ENCODE measurements at regions not wholly inside any gene's neighbourhood (a gene's known extent, or its start where the extent isn't known, plus 50 kb on each side); places are given as distances from the start of the nearest gene placed in this dataset.
A peak's percentile ranks its signal among the peaks of the same experiment; 100 is the strongest.
"Not testable (repeated sequence)": the region's sequence is repeated elsewhere in the genome, so short reads cannot be mapped to it uniquely, and the experiment has no call there.

DNA sequence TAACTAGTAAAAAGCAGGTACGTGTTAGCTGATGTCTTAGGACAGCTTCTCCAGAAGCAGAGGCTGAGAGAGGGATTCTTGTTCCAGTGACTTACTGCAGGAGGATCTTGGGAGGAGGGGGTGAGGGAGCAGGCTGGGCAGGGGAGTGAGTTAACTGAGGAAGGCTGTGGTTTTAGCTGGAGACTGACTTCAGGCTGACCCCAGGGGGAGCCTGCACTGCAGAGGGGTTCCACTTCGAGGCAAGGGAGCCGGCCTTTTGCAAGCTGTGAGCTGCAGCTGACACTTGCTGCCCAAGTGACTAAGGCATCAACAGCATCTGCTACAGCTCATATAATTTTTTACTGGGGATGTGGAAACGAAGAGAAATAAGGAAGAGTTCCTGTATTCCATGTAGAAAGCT, 50.4 kb upstream of the SOD1 start:
- DNase-seq: no peak

DNA sequence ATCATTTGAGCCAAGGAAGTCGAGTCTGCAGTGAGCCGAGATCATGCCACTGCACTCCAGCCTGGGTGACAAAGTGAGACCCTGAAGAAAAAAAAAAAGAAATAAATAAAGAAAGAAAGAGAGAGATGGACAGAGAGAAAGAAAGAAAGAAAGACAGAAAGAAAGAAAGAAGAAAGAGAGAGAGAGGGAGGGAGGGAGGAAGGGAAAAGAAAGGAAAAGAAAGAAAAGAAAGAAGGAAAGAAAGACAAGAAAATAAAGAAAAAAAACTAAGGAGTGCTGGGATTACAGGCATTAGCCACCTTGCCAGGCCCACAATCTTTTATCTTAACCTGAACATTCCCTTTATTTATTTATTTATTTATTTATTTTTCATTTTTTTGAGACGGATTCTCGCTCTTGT, 51.7 kb upstream of the SOD1 start:
- DNase-seq: no peak

- no peak for DNase-seq
Observed at GRCh38 chr21:31606081-31606874, 53.2 kb upstream of the SOD1 start.

DNA sequence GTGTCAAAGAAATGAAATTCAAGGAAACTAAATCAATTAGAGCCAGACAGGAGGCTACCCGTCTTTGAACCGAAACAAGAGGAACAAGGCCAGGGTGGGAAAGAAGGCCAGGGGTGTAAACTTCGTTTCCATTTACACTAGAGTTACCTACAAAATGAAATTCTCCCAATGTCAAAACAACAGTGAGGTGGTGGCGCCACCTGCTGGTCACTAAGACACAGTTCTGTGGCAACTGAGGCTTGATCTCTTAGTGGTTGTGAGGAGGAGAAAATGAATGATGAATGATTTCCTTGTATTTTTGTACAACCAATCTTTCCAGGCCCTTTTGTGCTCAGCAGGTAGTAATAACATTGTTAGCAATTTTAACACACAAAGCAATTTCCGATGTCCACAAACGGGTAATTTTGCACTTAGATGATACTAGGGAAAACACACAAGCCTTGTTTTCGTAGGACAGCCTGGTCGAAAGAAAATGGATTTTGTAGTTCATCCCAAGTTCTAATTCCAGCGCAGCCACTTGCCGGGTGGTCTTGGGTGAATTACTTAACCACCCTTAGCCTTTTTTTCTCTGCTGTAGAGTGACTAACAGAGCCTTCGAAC, 54.8 kb upstream of the SOD1 start:
- peak; percentile 67 for DNase-seq

DNA sequence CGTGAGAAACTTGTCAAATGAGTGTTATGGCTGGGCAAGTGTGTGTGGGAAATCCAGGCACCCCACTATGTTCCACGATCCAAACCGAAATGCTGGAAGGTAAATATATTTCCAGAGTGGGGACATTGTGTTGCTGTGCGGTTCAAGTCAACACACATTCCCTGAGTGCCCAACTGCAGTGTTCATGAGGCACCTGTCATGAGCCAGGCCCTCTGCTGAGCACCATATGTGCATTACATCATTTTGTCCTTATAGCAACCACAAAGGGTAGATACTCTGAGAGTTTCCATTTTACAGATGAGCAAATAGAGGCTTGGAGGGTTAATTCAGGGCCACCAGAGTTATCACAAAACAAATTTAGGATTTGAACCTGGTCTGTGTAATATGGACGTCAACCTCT, 59.9 kb upstream of the SOD1 start:
- no peak for DNase-seq

DNA sequence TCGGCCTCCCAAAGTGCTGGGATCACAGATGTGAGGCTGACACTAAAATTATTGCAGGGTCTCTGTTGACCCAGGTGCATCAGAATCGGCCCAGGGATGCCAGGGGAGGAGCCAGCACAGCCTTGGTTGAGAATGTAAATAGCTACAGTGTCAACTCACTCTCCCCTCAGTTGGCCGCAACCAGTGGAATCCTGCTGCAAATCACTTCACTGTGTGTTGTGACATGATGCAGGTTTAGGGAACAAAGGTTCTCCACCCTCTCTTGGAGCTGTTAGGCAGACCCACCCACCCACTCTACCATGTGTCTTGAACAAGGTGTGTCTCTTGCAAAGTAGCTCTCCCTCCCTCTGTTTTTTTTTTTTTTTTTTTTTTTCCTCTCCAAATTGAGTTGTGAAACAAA, 60.5 kb upstream of the SOD1 start:
- DNase-seq: no peak

DNA sequence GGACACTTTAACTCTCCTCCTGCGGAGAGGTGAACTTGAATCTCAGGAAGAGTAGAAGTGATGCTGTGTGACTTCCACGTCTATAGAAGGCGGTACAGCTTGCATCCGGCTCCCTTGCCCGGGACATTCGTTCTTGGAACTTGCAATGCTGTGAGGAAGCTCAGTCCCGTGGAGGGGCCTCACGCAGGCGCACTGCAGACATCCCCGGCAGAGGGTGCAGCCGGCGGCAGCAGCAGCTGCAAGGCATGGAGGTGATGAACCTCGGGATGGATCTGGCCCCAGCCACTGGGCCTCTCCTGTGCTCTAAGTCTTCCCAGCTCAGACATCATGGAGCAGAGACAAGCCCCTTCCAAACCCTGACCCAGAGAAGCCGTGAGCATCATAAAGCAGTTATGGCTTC, 61.8 kb upstream of the SOD1 start:
- no peak for DNase-seq

- no peak for DNase-seq
Observed at GRCh38 chr21:31596055-31596454, 63.4 kb upstream of the SOD1 start.

- DNase-seq: no peak
Observed at GRCh38 chr21:31594726-31595125, 64.8 kb upstream of the SOD1 start.

DNA sequence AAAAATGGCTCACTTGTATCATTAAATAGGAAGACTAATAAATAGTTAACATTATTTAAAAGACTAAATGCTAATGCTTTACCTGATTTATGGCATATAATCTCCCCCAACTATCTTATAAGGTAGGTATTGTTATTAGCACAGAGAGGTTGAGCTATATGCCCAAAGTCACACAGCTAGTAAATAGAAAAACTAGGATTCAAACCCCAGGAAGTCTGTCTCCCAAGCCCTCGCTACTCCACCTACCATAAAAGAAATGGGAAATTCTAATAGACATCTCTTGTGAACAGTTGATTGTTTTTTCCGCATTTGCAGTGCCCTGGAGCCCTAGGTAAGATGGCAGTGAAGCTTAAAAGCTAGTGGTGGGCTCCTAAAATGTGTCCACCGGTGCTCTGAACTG, 65.2 kb upstream of the SOD1 start:
- DNase-seq: no peak

DNA sequence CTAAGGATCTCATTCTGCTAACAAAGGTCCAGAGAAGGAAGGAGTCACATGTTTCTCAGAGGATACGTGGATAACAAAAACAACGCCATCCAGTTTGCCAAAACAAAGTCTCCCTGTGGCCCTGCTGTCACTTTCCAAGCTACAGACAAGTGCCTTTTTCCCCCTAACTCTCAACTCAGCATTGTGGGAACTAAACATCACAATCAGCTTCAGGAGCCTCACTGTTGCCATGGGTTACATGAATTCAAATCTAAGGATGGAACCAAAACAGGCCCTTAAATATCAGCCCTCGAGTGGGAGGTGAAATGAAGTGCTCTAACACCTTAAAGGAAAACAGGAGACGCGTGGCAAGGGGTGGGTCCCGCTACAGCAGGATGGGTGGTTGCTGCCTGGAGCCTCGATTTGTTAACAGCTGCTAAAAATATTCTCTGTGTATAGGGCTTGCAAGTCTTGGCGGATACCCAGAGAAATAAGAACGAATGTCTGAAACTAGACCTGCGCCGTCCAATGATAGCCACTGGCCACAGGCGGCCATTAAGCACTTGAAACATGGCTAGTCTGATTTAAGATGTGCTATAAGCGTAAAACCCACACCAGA, 66.4 kb upstream of the SOD1 start:
- no peak for DNase-seq

DNA sequence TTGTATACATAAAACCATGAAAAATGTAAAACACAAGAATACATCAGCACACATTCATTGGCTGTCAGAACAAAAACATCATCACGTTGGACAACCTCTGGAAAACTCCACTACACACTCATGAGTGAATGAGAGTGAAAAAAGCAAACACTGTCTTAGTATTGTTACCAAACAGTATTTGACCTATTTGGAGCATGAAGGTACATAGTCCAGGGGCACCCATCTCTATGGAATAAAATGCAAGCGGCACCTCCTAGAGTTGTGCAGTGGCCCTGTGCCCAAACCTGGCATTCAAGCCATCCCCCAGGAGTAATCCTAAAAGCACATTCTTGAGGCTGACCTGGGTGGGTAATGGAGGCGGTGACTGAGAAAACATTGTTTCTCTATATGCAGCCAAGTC, 67.0 kb upstream of the SOD1 start:
- no peak for DNase-seq

- no peak for DNase-seq
Observed at GRCh38 chr21:31589820-31590219, 69.7 kb upstream of the SOD1 start.

- DNase-seq: no peak
Observed at GRCh38 chr21:31586118-31586517, 73.4 kb upstream of the SOD1 start.

DNA sequence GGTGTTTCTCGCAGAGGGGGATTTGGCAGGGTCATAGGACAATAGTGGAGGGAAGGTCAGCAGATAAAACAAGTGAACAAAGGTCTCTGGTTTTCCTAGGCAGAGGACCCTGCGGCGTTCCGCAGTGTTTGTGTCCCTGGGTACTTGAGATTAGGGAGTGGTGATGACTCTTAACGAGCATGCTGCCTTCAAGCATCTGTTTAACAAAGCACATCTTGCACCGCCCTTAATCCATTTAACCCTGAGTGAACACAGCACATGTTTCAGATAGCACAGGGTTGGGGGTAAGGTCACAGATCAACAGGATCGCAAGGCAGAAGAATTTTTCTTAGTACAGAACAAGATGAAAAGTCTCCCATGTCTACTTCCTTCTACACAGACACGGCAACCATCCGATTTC, 75.6 kb upstream of the SOD1 start:
- not testable (repeated sequence) for DNase-seq

DNA sequence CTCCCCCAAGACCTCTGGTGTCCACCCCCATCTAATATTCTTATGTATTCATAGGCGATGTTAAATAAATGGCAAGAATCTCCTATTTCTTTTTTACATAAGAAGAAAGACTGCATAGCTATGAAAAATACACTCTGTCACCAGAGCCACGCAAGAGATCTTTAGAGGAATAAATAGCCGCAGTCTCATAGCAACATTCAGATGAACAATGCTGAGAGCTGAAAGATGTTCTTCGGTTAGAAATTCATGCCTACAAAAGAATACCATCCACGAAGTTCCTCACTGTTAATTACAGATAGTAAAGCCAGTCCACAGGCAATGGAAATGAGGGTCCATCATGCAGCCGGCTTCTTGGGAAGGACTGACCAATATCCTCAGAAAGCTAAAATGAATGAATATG, 76.0 kb upstream of the SOD1 start:
- DNase-seq: no peak

GRCh38 chr21:31580866-31581276, 78.6 kb upstream of the SOD1 start:
- peak; percentile 37 for DNase-seq

DNA sequence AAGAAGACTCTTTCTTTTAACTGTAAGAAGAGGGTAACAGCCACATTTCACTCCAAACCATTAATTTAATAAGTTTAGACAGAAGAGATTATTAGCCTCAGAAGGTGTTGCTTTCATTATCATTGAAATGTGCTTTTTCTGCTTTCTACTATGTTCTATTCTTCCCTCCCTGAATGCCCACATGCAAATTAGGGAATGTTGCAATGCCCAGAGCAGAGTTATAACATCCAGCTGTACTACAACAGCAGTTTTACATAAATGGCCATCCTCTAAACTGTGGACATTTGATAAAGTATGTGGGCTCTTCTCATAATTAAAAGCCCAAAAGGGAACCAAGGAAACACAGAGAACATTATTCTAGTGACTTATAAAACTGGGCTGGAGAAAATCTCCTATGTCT, 82.2 kb upstream of the SOD1 start:
- DNase-seq: no peak

- DNase-seq: no peak
Observed at GRCh38 chr21:31576428-31576827, 83.1 kb upstream of the SOD1 start.

GRCh38 chr21:31573217-31573616, 86.3 kb upstream of the SOD1 start:
- no peak for DNase-seq

DNA sequence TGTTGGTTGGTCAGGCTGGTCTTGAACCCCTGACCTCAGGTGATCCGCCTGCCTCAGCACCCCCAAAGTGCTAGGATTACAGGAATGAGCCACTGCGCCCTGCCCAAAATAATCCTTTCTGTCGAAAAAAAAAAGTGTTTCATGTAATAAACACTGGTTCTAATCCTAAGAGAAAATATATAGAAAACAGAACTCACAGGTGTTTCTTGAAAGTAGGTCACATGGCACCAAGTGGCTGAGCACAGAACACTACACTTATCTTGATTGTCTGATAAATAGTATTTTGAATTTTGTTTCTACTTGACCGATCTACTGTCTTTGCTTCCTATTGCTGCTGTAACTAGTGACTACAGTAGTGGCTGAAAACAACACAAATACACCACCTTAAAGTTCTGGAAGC, 87.6 kb upstream of the SOD1 start:
- DNase-seq: no peak

GRCh38 chr21:31570824-31571566, 88.5 kb upstream of the SOD1 start:
- no peak for DNase-seq

- no peak for DNase-seq
Observed at GRCh38 chr21:31566611-31567010, 92.9 kb upstream of the SOD1 start.

GRCh38 chr21:31566064-31566463, 93.4 kb upstream of the SOD1 start:
- DNase-seq: no peak
